Fibroblast of mammary gland (primary cell): ENCODE measurements at regions not wholly inside any gene's neighbourhood (a gene's known extent, or its start where the extent isn't known, plus 50 kb on each side); places are given as distances from the start of the nearest gene placed in this dataset.

ENCODE experiments used
- DNase-seq: peaks from one replicate; pipeline ENCODE4 v3.0.0-alpha.2; 2010; ENCODE audit warnings: low read depth
- H3K4me3 ChIP-seq: 2 replicates; pipeline ENCODE4 v1.5.1; 2011; ENCODE audit warnings: low read depth, mild to moderate bottlenecking, low read length, moderate library complexity; ENCODE audit not compliant: control insufficient read depth
- CTCF ChIP-seq: conservative IDR thresholded peaks from 2 replicates; pipeline ENCODE4 v1.5.1; 2011; ENCODE audit warnings: low read depth, low read length, inconsistent platforms; ENCODE audit not compliant: control insufficient read depth, insufficient read depth

DNA sequence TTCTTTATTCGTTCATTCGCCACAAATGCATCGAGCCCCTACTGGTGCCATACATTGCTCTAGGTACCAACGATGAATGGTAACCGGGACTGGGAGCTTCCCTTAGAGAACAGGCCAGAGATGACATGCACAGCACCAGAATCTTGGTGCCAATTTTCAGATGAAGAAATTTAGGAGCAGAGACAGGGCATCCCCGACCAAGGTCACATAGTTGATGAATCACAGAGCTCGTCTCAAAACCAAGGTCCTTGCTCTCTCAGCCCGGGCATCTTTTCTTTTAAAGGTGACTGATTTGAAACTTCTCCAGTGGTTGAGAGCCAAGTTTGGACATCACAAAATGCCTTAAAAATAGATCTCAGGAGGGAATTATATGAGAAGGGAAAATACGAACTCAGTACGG is 73.2 kb upstream of the C16orf82 start:
- TF ChIP-seq CTCF = no peak
- DNase-seq = peak; percentile 50
- no peak overlapping the region for H3K4me3 ChIP-seq

DNA sequence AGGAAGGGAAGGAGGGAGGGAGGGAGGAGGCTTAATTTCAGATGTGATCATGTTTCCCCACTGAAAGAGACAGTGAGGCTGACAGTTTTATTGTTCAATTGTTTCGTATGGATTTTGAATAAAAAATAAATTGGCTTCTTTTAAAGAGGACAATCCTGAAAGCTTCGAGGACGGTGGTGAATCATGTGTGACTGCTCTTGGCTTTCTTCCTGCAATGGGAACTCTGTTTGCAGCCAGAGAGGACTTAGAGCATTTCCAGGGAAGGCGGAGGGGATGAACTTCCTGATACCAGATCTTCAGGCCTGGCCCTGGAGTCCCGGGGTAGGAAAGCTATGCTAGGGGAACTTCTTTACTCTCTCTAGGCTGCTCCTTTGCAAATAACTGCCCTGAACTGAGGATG is 72.8 kb upstream of the C16orf82 start:
- peak; percentile 77 for DNase-seq
- no peak for TF ChIP-seq CTCF
- no peak overlapping the region for H3K4me3 ChIP-seq

- no peak overlapping the region for H3K4me3 ChIP-seq
- no peak for TF ChIP-seq CTCF
- DNase-seq = no peak
Observed at GRCh38 chr16:26995522-26995921, 71.2 kb upstream of the C16orf82 start.

- DNase-seq = no peak
- TF ChIP-seq CTCF = no peak
- H3K4me3 ChIP-seq = no peak overlapping the region
Observed at GRCh38 chr16:27005386-27005785, 61.3 kb upstream of the C16orf82 start.
